ENCODE measurements at regions not wholly inside any gene's neighbourhood (a gene's known extent, or its start where the extent isn't known, plus 50 kb on each side); places are given as distances from the start of the nearest gene placed in this dataset.

DNA sequence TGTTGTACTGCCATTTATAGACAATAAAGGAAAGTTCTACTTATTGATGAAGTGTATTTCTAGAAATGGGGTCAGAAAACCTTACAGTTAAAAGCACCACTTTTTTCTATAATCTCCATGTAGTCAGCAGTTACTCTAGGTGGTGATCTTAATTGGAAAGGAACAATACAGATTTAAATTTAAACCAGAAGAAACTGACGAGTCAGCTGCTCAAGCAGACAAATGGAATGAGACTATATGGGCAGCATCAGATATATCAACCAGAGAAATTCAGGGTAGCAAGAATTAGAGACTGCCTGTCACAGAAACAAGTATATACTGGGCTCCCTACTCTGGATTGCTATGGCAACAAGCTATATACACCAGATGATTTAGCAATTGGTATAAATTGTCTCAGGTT is 99.6 kb upstream of the SCG2 start:
- H3K27me3 Mint-ChIP-seq: peaks cover 5 to 7% of the 10 kb centered on the region in 2 donors
- no peak overlapping the region for H3K4me3 Mint-ChIP-seq
- no peaks in the 10 kb centered on the region for H3K4me1 Mint-ChIP-seq
- ATAC-seq (replicated peaks) (no peak), DNase-seq (no peak)
- H3K9me3 Mint-ChIP-seq: peaks cover 0 to 1% of the 10 kb centered on the region in 2 donors
- H3K36me3 Mint-ChIP-seq: no peaks in the 10 kb centered on the region
- H3K27ac Mint-ChIP-seq: no peak overlapping the region

DNA sequence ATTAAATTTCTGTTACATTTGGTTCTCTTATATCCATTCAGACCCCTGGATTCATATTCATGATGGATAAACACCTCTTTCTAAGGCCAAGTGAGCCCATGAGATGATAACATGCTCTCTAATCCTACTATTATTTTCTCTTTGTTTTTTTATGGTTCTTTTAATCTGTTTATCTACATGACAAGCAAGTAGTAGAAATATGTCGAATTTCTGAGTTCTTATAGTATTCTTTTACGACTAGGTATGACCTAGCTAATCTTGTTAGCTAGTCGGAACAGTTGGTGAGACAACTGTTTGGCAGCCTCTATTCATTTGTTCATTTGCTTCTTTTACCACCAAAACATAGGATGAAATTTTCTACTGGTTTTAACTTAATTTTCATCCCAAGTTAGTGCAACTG is 98.1 kb upstream of the SCG2 start:
- Mint-ChIP-seq H3K4me3 (no peak overlapping the region), H3K27ac (no peak overlapping the region), H3K27me3 (peaks cover 12 to 21% of the 10 kb centered on the region in 2 donors), H3K4me1 (no peaks in the 10 kb centered on the region), H3K36me3 (no peaks in the 10 kb centered on the region), H3K9me3 (peaks cover 0 to 1% of the 10 kb centered on the region in 2 donors)
- no peak for ATAC-seq (replicated peaks)
- no peak for DNase-seq

- Mint-ChIP-seq H3K36me3 (no peaks in the 10 kb centered on the region), H3K4me3 (no peak overlapping the region), H3K4me1 (no peaks in the 10 kb centered on the region), H3K9me3 (peaks cover 0 to 1% of the 10 kb centered on the region in 2 donors), H3K27ac (no peak overlapping the region), H3K27me3 (peaks cover 11 to 19% of the 10 kb centered on the region in 2 donors)
- ATAC-seq (replicated peaks) (no peak), DNase-seq (no peak)
Observed at GRCh38 chr2:223697892-223698645, 95.9 kb upstream of the SCG2 start.

GRCh38 chr2:223697316-223697891 is 95.2 kb upstream of the SCG2 start:
- Mint-ChIP-seq H3K4me1 (no peaks in the 10 kb centered on the region), H3K4me3 (no peak overlapping the region), H3K27me3 (peaks cover 11 to 16% of the 10 kb centered on the region in 2 donors), H3K36me3 (no peaks in the 10 kb centered on the region), H3K9me3 (peaks cover 0 to 1% of the 10 kb centered on the region in 2 donors), H3K27ac (no peak overlapping the region)
- ATAC-seq (replicated peaks) (no peak), DNase-seq (no peak)

GRCh38 chr2:223696719-223697118 is 94.6 kb upstream of the SCG2 start:
- Mint-ChIP-seq H3K36me3 (no peaks in the 10 kb centered on the region), H3K9me3 (peaks cover 0 to 1% of the 10 kb centered on the region in 2 donors), H3K4me1 (no peaks in the 10 kb centered on the region), H3K4me3 (no peak overlapping the region), H3K27ac (no peak overlapping the region), H3K27me3 (peaks cover 11 to 16% of the 10 kb centered on the region in 2 donors)
- ATAC-seq (replicated peaks): no peak
- no peak for DNase-seq

DNA sequence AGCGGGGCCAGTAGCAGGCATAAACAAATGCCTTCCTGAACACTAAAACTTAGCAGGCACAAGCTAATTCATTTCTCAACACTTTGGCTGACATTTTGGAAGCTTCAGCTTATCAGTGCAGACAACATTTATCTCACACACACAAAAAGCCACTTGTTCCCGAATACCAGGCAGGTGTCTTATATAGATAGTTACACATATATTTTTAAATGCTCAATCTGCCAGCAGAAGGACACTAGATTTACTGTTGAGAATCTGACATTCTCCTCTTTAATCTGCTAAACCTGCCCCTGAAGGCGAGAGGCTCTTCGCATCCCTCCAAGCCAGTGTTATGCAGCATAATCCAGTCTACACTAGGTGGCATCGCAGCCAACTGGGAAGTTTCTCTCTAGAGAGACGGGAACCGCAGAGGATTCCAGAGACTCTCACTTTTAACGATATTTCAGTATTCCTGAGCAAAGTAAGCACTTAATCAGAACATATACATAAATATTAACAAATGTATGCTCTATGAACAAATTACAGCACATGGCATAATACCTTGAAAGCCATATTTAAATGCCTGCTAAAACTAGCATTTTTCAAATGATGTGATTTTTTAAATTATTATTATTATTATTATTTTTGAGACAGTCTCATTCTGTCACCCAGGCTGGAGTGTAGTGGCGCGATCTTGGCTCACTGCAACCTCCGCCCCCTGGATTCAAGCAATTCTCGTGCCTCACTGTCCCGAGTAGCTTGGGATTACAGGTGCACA is 90.2 kb upstream of the SCG2 start:
- Mint-ChIP-seq H3K4me1 (no peaks in the 10 kb centered on the region), H3K4me3 (no peak overlapping the region), H3K27ac (no peak overlapping the region), H3K36me3 (no peaks in the 10 kb centered on the region), H3K9me3 (no peaks in the 10 kb centered on the region), H3K27me3 (peaks cover 20 to 25% of the 10 kb centered on the region in 2 donors)
- DNase-seq (no peak), ATAC-seq (replicated peaks) (no peak)

DNA sequence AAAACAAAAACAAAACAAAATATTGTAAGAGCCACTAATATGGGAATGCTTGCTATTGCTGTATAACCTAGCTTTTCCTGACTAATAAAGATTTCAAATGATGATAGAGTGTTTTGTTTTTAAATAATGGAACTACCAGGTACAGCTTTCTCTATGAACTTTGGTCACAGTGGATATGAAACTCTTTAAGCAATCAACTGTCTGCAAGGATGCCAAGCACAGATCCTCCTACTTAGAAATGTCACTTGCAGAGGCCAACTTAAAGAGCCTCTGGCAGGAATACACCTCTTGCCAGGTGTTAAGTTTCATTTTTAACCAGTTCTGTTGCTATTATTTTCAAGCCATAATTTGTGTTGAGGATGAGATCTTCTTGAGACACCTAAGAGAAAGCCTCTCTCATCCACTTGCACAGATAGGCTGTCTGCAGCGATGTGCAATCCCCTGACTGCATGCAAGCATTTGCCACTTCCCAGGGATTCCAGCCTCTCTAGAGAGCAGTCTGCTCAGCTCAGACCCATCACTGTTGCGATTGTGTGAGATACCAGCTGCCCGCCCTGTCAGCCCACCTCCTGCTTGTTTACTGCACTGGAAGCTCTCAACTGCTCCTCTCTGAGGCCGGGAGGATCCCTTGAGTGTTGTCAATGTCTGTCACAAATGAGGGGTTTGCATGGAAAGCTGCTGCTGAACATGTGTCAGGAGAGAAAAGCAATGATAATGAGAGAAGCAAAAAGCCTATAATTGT is 86.1 kb upstream of the SCG2 start:
- H3K9me3 Mint-ChIP-seq: no peaks in the 10 kb centered on the region
- H3K27me3 Mint-ChIP-seq: peaks cover 9 to 10% of the 10 kb centered on the region in 2 donors
- H3K4me3 Mint-ChIP-seq: no peak overlapping the region
- ATAC-seq (replicated peaks) (no peak), DNase-seq (no peak)
- no peak overlapping the region for H3K27ac Mint-ChIP-seq
- H3K4me1 Mint-ChIP-seq: no peaks in the 10 kb centered on the region
- no peaks in the 10 kb centered on the region for H3K36me3 Mint-ChIP-seq

GRCh38 chr2:223681125-223681524 is 79.0 kb upstream of the SCG2 start:
- H3K9me3 Mint-ChIP-seq: no peaks in the 10 kb centered on the region
- DNase-seq (no peak), ATAC-seq (replicated peaks) (no peak)
- no peaks in the 10 kb centered on the region for H3K36me3 Mint-ChIP-seq
- no peak overlapping the region for H3K4me3 Mint-ChIP-seq
- no peaks in the 10 kb centered on the region for H3K27me3 Mint-ChIP-seq
- no peaks in the 10 kb centered on the region for H3K4me1 Mint-ChIP-seq
- H3K27ac Mint-ChIP-seq: no peak overlapping the region

DNA sequence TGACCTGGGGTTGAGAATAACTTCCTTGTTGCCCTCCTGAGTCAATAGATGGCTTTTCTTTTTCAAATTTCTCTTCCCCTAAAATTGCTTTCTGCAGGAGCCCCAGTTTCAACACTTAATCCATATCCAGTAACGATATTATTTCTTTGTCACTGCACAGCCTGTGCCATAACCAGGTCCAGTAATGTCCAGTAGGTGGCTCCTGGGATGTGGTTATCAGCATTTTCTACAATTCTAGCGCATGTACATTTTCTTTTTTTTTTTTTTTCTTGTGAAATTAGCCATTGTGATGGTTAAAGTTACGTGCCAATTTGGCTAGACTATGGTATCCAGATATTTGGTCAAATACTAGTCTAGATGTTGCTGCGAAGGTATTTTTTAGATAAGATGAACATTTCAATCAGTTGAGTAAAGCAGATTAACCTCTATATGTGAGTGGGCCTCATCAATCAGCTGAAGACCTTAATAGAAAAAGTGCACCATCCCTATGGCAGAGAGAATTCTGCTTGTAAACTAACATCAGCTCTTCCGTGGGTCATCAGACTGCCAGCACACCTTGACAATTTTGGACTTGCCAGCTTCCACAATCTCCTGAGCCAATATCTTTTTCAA is 72.9 kb upstream of the SCG2 start:
- DNase-seq: no peak
- Mint-ChIP-seq H3K4me3 (no peak overlapping the region), H3K36me3 (no peaks in the 10 kb centered on the region), H3K27ac (no peak overlapping the region), H3K27me3 (peaks cover 2 to 10% of the 10 kb centered on the region in 2 donors), H3K9me3 (peaks cover 6 to 7% of the 10 kb centered on the region in 2 donors), H3K4me1 (no peaks in the 10 kb centered on the region)
- ATAC-seq (replicated peaks): no peak

DNA sequence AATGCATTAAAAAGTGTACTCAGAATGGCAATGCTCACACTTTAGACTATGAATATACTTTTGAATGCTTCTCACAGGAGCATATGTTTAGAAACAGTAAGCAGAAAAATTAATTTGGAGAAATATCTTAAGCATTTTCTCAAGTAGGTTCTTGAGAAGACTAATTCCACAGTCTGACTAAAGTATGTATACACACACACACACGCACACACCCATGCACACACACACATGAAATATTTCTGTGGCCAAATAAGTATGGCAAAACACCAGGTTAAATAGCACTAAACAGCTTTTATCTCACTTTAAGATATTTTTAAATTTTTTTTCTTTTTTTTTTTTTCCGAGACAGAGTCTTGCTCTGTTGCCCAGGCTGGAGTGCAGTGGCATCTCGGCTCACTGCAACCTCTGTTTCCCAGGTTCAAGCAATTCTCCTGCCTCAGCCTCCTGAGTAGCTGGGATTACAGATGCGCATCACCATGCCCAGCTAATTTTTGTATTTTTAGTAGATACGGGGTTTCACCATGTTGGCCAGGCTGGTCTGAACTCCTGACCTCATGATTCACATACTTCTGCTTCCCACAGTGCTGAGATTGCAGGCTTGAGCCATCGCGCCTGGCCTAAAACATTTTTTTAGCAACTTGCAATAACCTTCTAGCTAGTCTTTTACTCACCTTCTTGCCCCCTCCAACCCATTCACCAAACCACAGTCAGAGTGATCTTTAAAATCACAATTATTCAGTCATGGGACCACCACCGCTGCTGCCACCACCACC is 67.5 kb upstream of the SCG2 start:
- DNase-seq: no peak
- ATAC-seq (replicated peaks): no peak
- H3K27me3 Mint-ChIP-seq: peaks cover 6 to 10% of the 10 kb centered on the region in 2 donors
- no peak overlapping the region for H3K4me3 Mint-ChIP-seq
- H3K27ac Mint-ChIP-seq: no peak overlapping the region
- H3K9me3 Mint-ChIP-seq: peaks cover 7 to 9% of the 10 kb centered on the region in 2 donors
- H3K4me1 Mint-ChIP-seq: no peaks in the 10 kb centered on the region
- H3K36me3 Mint-ChIP-seq: no peaks in the 10 kb centered on the region

DNA sequence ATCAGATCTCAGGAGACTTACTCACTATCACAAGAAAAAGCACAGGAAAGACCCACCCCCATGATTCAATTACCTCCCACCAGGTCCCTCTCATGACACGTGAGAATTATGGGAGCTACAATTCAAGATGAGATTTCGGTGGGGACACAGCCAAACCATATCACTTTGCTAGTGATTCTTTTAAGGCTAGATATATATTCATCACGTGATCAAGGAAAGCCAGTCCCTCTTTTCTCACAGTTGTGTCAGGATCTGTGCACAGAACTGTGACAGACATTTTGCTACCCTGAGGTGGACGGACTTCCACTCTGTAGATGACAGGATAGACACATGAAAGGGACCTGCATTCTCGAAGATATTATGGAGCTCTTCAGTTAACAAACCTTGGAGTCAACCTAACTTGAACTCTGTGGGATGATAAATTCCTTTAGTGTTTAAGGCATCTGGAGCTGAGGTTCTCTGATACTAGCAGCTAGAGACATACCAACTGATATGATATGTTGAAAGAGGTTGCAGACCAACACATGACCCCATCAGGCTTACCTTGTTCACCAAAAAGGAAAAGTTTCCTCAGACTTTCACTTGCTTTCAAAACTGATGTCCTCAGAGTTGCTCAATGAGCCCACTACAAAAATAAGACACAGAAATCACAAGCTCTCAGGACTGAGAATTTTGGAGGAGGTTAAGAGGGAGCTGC is 66.3 kb upstream of the SCG2 start:
- H3K27ac Mint-ChIP-seq: no peak overlapping the region
- DNase-seq (no peak), ATAC-seq (replicated peaks) (no peak)
- H3K36me3 Mint-ChIP-seq: no peaks in the 10 kb centered on the region
- H3K4me3 Mint-ChIP-seq: no peak overlapping the region
- H3K4me1 Mint-ChIP-seq: no peaks in the 10 kb centered on the region
- peaks cover 7 to 9% of the 10 kb centered on the region in 2 donors for H3K9me3 Mint-ChIP-seq
- H3K27me3 Mint-ChIP-seq: peaks cover 6 to 10% of the 10 kb centered on the region in 2 donors

DNA sequence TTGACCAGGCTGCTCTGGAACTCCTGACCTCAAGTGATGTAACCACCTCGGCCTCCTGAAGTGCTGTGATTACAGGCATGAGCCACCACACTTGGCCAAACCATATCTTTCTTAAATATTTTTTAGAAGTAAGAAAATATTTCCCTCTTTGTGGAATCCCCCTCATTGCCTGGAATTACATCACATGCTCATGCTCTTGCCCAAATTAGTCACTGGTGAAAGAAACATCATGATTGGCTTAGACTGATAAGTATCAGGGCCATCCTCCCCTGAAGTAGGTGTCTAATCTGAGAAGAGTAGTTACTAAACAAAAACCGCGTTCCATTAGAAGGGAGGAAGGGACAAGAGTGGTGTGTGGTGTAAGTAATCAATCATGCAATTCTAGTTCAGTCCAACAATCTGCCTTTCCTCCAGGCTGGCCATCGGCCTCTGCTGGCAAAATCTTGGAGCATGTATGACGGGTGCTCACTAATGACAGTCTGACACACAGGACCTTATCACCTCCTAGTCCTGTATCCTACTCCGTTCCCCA is 52.3 kb upstream of the SCG2 start:
- no peaks in the 10 kb centered on the region for H3K36me3 Mint-ChIP-seq
- DNase-seq (no peak), ATAC-seq (replicated peaks) (no peak)
- no peaks in the 10 kb centered on the region for H3K4me1 Mint-ChIP-seq
- H3K9me3 Mint-ChIP-seq: peaks cover 0 to 6% of the 10 kb centered on the region in 2 donors
- H3K4me3 Mint-ChIP-seq: no peak overlapping the region
- H3K27me3 Mint-ChIP-seq: peaks cover 13 to 34% of the 10 kb centered on the region in 2 donors
- no peak overlapping the region for H3K27ac Mint-ChIP-seq

GRCh38 chr2:223652902-223653301 is 50.7 kb upstream of the SCG2 start:
- H3K27ac Mint-ChIP-seq: no peak overlapping the region
- peak in 1 of 2 donors; percentile 19 for ATAC-seq (replicated peaks)
- H3K4me1 Mint-ChIP-seq: no peaks in the 10 kb centered on the region
- peaks cover 13 to 27% of the 10 kb centered on the region in 2 donors for H3K27me3 Mint-ChIP-seq
- H3K4me3 Mint-ChIP-seq: no peak overlapping the region
- H3K36me3 Mint-ChIP-seq: no peaks in the 10 kb centered on the region
- DNase-seq: no peak
- H3K9me3 Mint-ChIP-seq: peaks cover 0 to 2% of the 10 kb centered on the region in 2 donors

All from stimulated activated naive B cell treated with anti-CD40 and anti-IgM and Interleukin-4, amounts not matched to agents 10 μg/mL and 1 μg/mL and 100 μg/mL, for 72 hours (primary cell).